DND-41 (cell line): ENCODE measurements at regions not wholly inside any gene's neighbourhood (a gene's known extent, or its start where the extent isn't known, plus 50 kb on each side); places are given as distances from the start of the nearest gene placed in this dataset.
"Not testable (repeated sequence)": the region's sequence is repeated elsewhere in the genome, so short reads cannot be mapped to it uniquely, and the experiment has no call there.

Experiments
- CTCF ChIP-seq: IDR thresholded peaks from 2 replicates; pipeline ENCODE4 v1.5.1; 2012; ENCODE audit warnings: borderline replicate concordance, low read length, moderate library complexity, mild to moderate bottlenecking; ENCODE audit not compliant: poor library complexity, severe bottlenecking; ENCODE audit errors: extremely low read depth
- EZH2 ChIP-seq: IDR thresholded peaks from 3 replicates; pipeline ENCODE4 v1.6.1; 2012; ENCODE audit warnings: borderline replicate concordance, low read depth, mild to moderate bottlenecking, moderate library complexity, low read length, inconsistent platforms; ENCODE audit not compliant: severe bottlenecking

- TF ChIP-seq CTCF, EZH2: not testable (repeated sequence)
Observed at GRCh38 chrX:138282598-138283150, 428.8 kb downstream of the FGF13 start.
